Left ventricle myocardium inferior (tissue), 1 donor: ENCODE measurements at regions not wholly inside any gene's neighbourhood (a gene's known extent, or its start where the extent isn't known, plus 50 kb on each side); places are given as distances from the start of the nearest gene placed in this dataset.

ENCODE experiments used
- DNase-seq: peaks from one replicate; pipeline ENCODE4 v3.0.0-alpha.2; 2020
- H3K27ac ChIP-seq: fragments of 200-600 bp; replicated peaks from 2 replicates; pipeline ENCODE4 v1.8.0; 2021
- H3K27me3 ChIP-seq: fragments of 200-600 bp; 2 replicates; pipeline ENCODE4 v1.8.0; 2021; ENCODE audit warnings: low read depth
- H3K36me3 ChIP-seq: fragments of 200-600 bp; 2 replicates; pipeline ENCODE4 v1.8.0; 2021
- H3K4me1 ChIP-seq: fragments of 200-600 bp; 2 replicates; pipeline ENCODE4 v1.8.0; 2021
- H3K4me3 ChIP-seq: fragments of 200-600 bp; 2 replicates; pipeline ENCODE4 v1.8.0; 2021; ENCODE audit warnings: mild to moderate bottlenecking, moderate library complexity
- H3K9me3 ChIP-seq: fragments of 200-600 bp; replicated peaks from 2 replicates; pipeline ENCODE4 v1.8.0; 2021
- intact Hi-C: fragments of 100-400 bp; cut with micrococcal nuclease; formaldehyde crosslinking; loops from one replicate; pipeline ENCODE4 v1.11.0; 2022
- TF ChIP-seq, protein P1 (sequence below): fragments of 200-600 bp; IDR thresholded peaks from 2 replicates; pipeline ENCODE4 v1.8.0; 2021; ENCODE audit warnings: antibody characterized with exemption, mild to moderate bottlenecking, borderline replicate concordance
- donor health status: DM: no; HTN: yes; CAD: no; lungs with severe emphysema.

DNA sequence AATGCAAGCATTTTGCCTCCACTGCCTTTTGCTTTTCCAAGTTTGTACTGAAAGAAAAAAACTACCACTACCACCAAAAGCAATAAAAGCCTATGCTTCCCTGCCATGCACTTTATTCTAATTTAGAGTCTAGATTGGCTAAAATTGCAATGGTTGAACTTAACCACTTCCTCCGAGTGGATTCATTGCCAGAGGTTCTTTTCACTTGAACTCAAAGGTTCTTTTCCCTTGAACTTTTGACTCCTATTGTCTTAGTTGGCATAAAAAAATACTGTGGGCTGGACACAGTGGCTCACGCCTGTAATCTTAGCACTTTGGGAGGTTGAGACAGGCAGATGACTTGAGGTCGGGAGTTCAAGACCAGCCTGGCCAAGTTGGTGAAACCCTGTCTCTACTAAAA, 319.8 kb upstream of the GOT2 start:
- TF ChIP-seq, protein P1, sequence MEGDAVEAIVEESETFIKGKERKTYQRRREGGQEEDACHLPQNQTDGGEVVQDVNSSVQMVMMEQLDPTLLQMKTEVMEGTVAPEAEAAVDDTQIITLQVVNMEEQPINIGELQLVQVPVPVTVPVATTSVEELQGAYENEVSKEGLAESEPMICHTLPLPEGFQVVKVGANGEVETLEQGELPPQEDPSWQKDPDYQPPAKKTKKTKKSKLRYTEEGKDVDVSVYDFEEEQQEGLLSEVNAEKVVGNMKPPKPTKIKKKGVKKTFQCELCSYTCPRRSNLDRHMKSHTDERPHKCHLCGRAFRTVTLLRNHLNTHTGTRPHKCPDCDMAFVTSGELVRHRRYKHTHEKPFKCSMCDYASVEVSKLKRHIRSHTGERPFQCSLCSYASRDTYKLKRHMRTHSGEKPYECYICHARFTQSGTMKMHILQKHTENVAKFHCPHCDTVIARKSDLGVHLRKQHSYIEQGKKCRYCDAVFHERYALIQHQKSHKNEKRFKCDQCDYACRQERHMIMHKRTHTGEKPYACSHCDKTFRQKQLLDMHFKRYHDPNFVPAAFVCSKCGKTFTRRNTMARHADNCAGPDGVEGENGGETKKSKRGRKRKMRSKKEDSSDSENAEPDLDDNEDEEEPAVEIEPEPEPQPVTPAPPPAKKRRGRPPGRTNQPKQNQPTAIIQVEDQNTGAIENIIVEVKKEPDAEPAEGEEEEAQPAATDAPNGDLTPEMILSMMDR, result no peak
- intact Hi-C loops, result no loop called here

DNA sequence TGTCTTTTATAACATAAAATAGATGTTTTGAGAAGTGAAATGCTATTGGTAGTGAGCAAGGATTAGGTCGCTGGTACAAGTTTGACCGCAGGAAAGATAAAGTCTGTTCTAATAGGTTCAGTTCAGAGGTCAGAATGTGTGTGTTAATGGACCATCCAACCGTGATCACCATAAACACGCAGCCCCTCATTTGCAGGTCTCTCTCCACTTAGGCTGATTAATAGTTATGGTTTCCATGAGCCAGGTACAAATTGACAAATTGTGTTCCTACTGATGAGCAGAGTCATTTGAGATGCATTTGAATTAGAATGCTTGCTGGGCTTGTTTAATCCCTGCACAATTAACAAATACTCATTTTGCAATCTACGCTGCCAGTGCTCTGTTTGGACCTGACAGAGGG, 318.1 kb upstream of the GOT2 start:
- DNase-seq, result no peak
- TF ChIP-seq, protein P1, result no peak
- H3K36me3 ChIP-seq, result no peaks in the 10 kb centered on the region
- H3K4me3 ChIP-seq, result no peak overlapping the region
- no peaks in the 10 kb centered on the region for H3K9me3 ChIP-seq
- no peaks in the 10 kb centered on the region for H3K4me1 ChIP-seq
- no peak overlapping the region for H3K27ac ChIP-seq
- no peaks in the 10 kb centered on the region for H3K27me3 ChIP-seq
- intact Hi-C loops, result no loop called here

More for the DNA sequence above, 319.8 kb upstream of the GOT2 start:
- Histone ChIP-seq H3K9me3 (no peaks in the 10 kb centered on the region), H3K36me3 (no peaks in the 10 kb centered on the region), H3K27me3 (no peaks in the 10 kb centered on the region), H3K4me3 (no peak overlapping the region), H3K4me1 (no peaks in the 10 kb centered on the region), H3K27ac (no peak overlapping the region)
- no peak for DNase-seq

DNA sequence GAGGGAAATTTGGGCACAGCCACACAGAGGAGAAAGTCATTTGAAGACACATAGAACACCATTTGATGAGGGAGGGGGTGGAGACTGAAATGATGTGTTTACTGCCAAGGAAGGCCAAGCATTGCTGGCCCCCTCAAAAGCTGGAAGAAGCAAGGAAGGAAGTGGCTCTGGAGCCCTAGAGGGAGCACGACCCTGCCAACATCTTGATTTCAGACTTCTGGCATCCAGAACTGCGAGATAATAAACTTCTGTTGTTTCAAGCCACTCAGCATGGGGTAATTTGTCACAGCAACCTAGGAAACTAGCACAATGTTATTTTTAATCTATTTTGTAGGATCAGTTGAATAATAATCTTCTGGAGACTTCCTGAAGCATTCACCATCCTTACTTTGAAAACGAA, 314.8 kb upstream of the GOT2 start:
- intact Hi-C loops, result no loop called here

DNA sequence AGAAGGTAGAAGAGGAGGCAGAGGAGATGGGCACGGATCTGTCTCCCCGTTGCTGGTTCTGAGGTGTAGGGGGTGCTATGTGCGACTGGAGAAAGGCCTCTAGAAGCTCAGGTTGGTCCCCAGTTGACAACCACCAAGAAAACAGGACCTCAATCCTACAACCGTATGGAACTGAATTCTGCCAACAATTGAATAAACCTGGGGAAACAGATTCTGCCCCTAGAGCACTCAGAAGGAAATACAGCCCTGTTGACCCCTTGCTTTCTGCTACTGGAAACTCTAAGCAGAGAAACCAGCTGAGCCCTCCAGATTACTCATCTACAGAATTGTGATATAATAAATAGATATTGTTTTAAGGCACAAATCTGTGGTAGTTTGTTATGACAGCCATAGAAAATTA, 313.0 kb upstream of the GOT2 start:
- TF ChIP-seq, protein P1, result no peak

More for the DNA sequence above, 314.8 kb upstream of the GOT2 start:
- H3K27ac ChIP-seq, result no peak overlapping the region
- no peaks in the 10 kb centered on the region for H3K36me3 ChIP-seq
- TF ChIP-seq, protein P1, result no peak
- H3K27me3 ChIP-seq, result no peaks in the 10 kb centered on the region
- no peaks in the 10 kb centered on the region for H3K9me3 ChIP-seq
- no peak overlapping the region for H3K4me3 ChIP-seq
- H3K4me1 ChIP-seq, result no peaks in the 10 kb centered on the region
- no peak for DNase-seq

DNA sequence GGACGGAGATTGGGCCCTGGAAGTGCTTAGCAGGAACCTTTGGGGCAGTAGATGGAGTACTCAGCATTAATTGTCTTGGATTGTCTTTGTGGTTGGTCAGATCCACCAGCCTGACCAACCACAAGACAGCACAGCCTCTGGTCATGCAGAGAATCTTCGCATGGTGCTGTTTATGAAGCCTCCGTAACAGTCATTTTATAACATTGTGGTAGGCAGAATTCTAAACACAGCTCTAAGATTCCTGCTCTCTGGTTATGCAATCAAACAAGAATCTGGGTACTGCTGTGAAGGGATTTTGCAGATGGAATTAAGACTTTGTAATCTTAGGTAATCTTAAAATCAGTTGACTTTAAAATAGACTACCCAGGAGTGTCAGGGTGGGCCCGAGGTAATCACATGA, 312.2 kb upstream of the GOT2 start:
- Histone ChIP-seq H3K27ac (no peak overlapping the region), H3K4me3 (no peak overlapping the region), H3K4me1 (no peaks in the 10 kb centered on the region), H3K27me3 (no peaks in the 10 kb centered on the region), H3K36me3 (no peaks in the 10 kb centered on the region), H3K9me3 (no peaks in the 10 kb centered on the region)
- TF ChIP-seq, protein P1, result no peak
- intact Hi-C loops, result no loop called here
- DNase-seq, result no peak

More for the DNA sequence above, 313.0 kb upstream of the GOT2 start:
- H3K4me1 ChIP-seq, result no peaks in the 10 kb centered on the region
- intact Hi-C loops, result no loop called here
- no peak for DNase-seq
- no peak overlapping the region for H3K4me3 ChIP-seq
- no peaks in the 10 kb centered on the region for H3K9me3 ChIP-seq
- no peak overlapping the region for H3K27ac ChIP-seq
- no peaks in the 10 kb centered on the region for H3K27me3 ChIP-seq
- H3K36me3 ChIP-seq, result no peaks in the 10 kb centered on the region

DNA sequence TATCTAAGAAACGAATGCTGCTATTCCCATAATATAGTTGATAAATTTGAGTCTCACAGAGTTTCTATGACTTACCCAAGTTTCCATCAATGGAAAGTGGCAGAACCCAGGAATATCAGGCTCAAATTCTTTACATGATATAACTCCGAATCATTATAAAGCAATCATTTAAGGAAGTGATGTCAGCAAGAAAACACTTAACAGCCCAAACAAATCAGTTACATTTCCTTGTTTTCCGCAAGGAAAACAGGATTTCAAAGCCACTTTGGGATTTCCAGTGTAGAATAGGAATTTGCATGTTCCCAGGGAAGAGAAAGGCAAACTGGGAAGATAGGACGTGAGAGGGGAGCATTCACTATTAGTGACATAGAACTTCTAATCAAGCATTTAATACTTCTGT, 311.4 kb upstream of the GOT2 start:
- H3K9me3 ChIP-seq, result no peaks in the 10 kb centered on the region
- H3K4me3 ChIP-seq, result no peak overlapping the region
- TF ChIP-seq, protein P1, result no peak
- no peak for DNase-seq
- intact Hi-C loops, result no loop called here
- H3K27me3 ChIP-seq, result no peaks in the 10 kb centered on the region
- no peak overlapping the region for H3K27ac ChIP-seq
- H3K36me3 ChIP-seq, result no peaks in the 10 kb centered on the region
- H3K4me1 ChIP-seq, result no peaks in the 10 kb centered on the region
